ENCODE measurements at regions not wholly inside any gene's neighbourhood (a gene's known extent, or its start where the extent isn't known, plus 50 kb on each side); places are given as distances from the start of the nearest gene placed in this dataset.

- no peak for ATAC-seq
- intact Hi-C loops (cut with DNase I, micrococcal nuclease) = no loop called here
- no peaks in the 10 kb centered on the region for H3K9me3 ChIP-seq
Observed at GRCh38 chr12:105927564-105927963, 211.2 kb downstream of the NUAK1 start.

GRCh38 chr12:105928436-105928835 is 210.3 kb downstream of the NUAK1 start:
- DNase-seq (peak; percentile 55 to 68 (median 65)), ATAC-seq (peak; percentile 42)
- H3K36me3 ChIP-seq (ENCODE audit: low read depth) = no peaks in the 10 kb centered on the region
- H3K4me3 ChIP-seq = no peak overlapping the region
- H3K9me3 ChIP-seq = no peaks in the 10 kb centered on the region
- no peak for TF ChIP-seq CTCF (IDR thresholded peaks at IDR 0.05)
- intact Hi-C loops (cut with DNase I, micrococcal nuclease) = no loop called here
- H3K4me1 ChIP-seq (ENCODE audit: low read depth) = no peaks in the 10 kb centered on the region

More at GRCh38 chr12:105927564-105927963, 211.2 kb downstream of the NUAK1 start:
- DNase-seq = no peak
- no peaks in the 10 kb centered on the region for H3K36me3 ChIP-seq (ENCODE audit: low read depth)
- TF ChIP-seq CTCF (IDR thresholded peaks at IDR 0.05) = no peak
- H3K4me1 ChIP-seq (ENCODE audit: low read depth) = no peaks in the 10 kb centered on the region
- H3K4me3 ChIP-seq = no peak overlapping the region

GRCh38 chr12:105929192-105929591 is 209.6 kb downstream of the NUAK1 start:
- no peaks in the 10 kb centered on the region for H3K4me1 ChIP-seq (ENCODE audit: low read depth)
- ATAC-seq (no peak), DNase-seq (no peak)
- H3K4me3 ChIP-seq = no peak overlapping the region
- intact Hi-C loops (cut with DNase I, micrococcal nuclease) = no loop called here
- no peaks in the 10 kb centered on the region for H3K36me3 ChIP-seq (ENCODE audit: low read depth)
- no peaks in the 10 kb centered on the region for H3K9me3 ChIP-seq
- no peak for TF ChIP-seq CTCF (IDR thresholded peaks at IDR 0.05)

GRCh38 chr12:105930557-105931503 is 207.9 kb downstream of the NUAK1 start:
- ATAC-seq (no peak), DNase-seq (no peak)
- Histone ChIP-seq H3K36me3 (ENCODE audit: low read depth) (no peaks in the 10 kb centered on the region), H3K4me3 (no peak overlapping the region), H3K4me1 (ENCODE audit: low read depth) (no peaks in the 10 kb centered on the region), H3K9me3 (no peaks in the 10 kb centered on the region)
- intact Hi-C loops (cut with DNase I, micrococcal nuclease) = no loop called here
- no peak for TF ChIP-seq CTCF (IDR thresholded peaks at IDR 0.05)

GRCh38 chr12:105931762-105932570 is 206.8 kb downstream of the NUAK1 start:
- no peak for DNase-seq
- Histone ChIP-seq H3K4me3 (no peak overlapping the region), H3K36me3 (ENCODE audit: low read depth) (no peaks in the 10 kb centered on the region), H3K4me1 (ENCODE audit: low read depth) (no peaks in the 10 kb centered on the region), H3K9me3 (no peaks in the 10 kb centered on the region)
- TF ChIP-seq CTCF (IDR thresholded peaks at IDR 0.05) = no peak
- intact Hi-C loops (cut with DNase I, micrococcal nuclease) = no loop called here
- ATAC-seq = no peak

Measured in mucosa of descending colon (tissue), 3 donors.